Keratinocyte (primary cell): ENCODE measurements at regions not wholly inside any gene's neighbourhood (a gene's known extent, or its start where the extent isn't known, plus 50 kb on each side); places are given as distances from the start of the nearest gene placed in this dataset.
"Not testable (repeated sequence)": the region's sequence is repeated elsewhere in the genome, so short reads cannot be mapped to it uniquely, and the experiment has no call there.

Experiments
- DNase-seq: peaks from one replicate; pipeline ENCODE4 v3.0.0-alpha.2; 2011; ENCODE audit warnings: low read depth, missing footprints, low spot score
- FAIRE-seq: peaks from 2 replicates; lab custom pipeline; 2011; peaks lifted over from hg19 to GRCh38; lab: Jason Lieb, UNC
- H2AFZ ChIP-seq: 2 replicates; pipeline ENCODE4 v1.6.0; 2012; ENCODE audit warnings: low read length, control low read depth, inconsistent platforms; ENCODE audit not compliant: control insufficient read depth
- H3K27ac ChIP-seq: 2 replicates; pipeline ENCODE4 v1.5.1; 2011; ENCODE audit warnings: low read length; ENCODE audit not compliant: control insufficient read depth, insufficient read depth
- H3K27me3 ChIP-seq: 3 replicates; pipeline ENCODE4 v1.6.0; 2011; ENCODE audit warnings: low read length; ENCODE audit not compliant: control insufficient read depth, insufficient read depth; ENCODE audit errors: extremely low read depth
- H3K36me3 ChIP-seq, 2 experiments: 2 replicates in 1 of 2; 3 replicates in 1 of 2; pipeline ENCODE4 v1.5.1; 2011; ENCODE audit warnings: low read length in 2 of 2, mild to moderate bottlenecking in 1 of 2; ENCODE audit not compliant: control insufficient read depth in 2 of 2, insufficient read depth in 2 of 2; ENCODE audit errors: extremely low read depth in 1 of 2
- H3K4me1 ChIP-seq: 3 replicates; pipeline ENCODE4 v1.5.1; 2011; ENCODE audit warnings: low read length; ENCODE audit not compliant: control insufficient read depth, insufficient read depth; ENCODE audit errors: extremely low read depth
- H3K4me2 ChIP-seq: 3 replicates; pipeline ENCODE4 v1.6.0; 2011; ENCODE audit warnings: low read depth, low read length; ENCODE audit not compliant: control insufficient read depth, insufficient read depth; ENCODE audit errors: extremely low read depth
- H3K4me3 ChIP-seq, 3 experiments: fragments of 200-600 bp in 1 of 3; sonication (generic) in 1 of 3; 2 replicates in 2 of 3; 3 replicates in 1 of 3; pipeline ENCODE4 v1.5.1; 2011 to 2016; ENCODE audit warnings: low read length in 3 of 3, mild to moderate bottlenecking in 3 of 3, control low read depth in 2 of 3, inconsistent platforms in 1 of 3, low read depth in 1 of 3, mixed read lengths in 1 of 3, mixed run types in 1 of 3, moderate library complexity in 1 of 3; ENCODE audit not compliant: control insufficient read depth in 2 of 3, insufficient read depth in 2 of 3; ENCODE audit errors: extremely low read depth in 1 of 3
- H3K79me2 ChIP-seq: 2 replicates; pipeline ENCODE4 v1.6.0; 2012; ENCODE audit warnings: low read length; ENCODE audit not compliant: control insufficient read depth, insufficient read depth
- H3K9ac ChIP-seq: 3 replicates; pipeline ENCODE4 v1.6.0; 2011; ENCODE audit warnings: low read length; ENCODE audit not compliant: control insufficient read depth, insufficient read depth; ENCODE audit errors: extremely low read depth
- H3K9me1 ChIP-seq: 3 replicates; pipeline ENCODE4 v1.6.0; 2011; ENCODE audit warnings: low read length; ENCODE audit not compliant: control insufficient read depth, insufficient read depth; ENCODE audit errors: extremely low read depth
- H3K9me3 ChIP-seq: 2 replicates; pipeline ENCODE4 v1.5.1; 2012; ENCODE audit warnings: low read depth, low read length; ENCODE audit not compliant: control insufficient read depth
- H4K20me1 ChIP-seq: 3 replicates; pipeline ENCODE4 v1.6.0; 2011; ENCODE audit warnings: low read length; ENCODE audit not compliant: control insufficient read depth, insufficient read depth; ENCODE audit errors: extremely low read depth
- CTCF ChIP-seq, 3 experiments: IDR thresholded peaks in 1 of 3; conservative IDR thresholded peaks in 1 of 3; optimal IDR thresholded peaks in 1 of 3; 2 replicates in 2 of 3; 3 replicates in 1 of 3; pipeline versions ENCODE3 to v1.5.1; 2011; ENCODE audit warnings: low read length in 3 of 3, mild to moderate bottlenecking in 3 of 3, moderate library complexity in 2 of 3, control low read depth in 1 of 3, inconsistent platforms in 1 of 3; ENCODE audit not compliant: insufficient read depth in 2 of 3; ENCODE audit errors: extremely low read depth in 1 of 3
- EZH2 ChIP-seq: IDR thresholded peaks from one replicate; pipeline ENCODE4 v1.6.1; 2012; ENCODE audit warnings: inconsistent platforms, mild to moderate bottlenecking, low read length, moderate library complexity
- dilution Hi-C: fragments of 300-500 bp; cut with MboI; formaldehyde crosslinking; loops from one replicate; pipeline ENCODE4 v1.7.0; 2020; ENCODE audit warnings: low sequenced_read_pairs; ENCODE audit not compliant: extremely low pct_ligation_motif_present

GRCh38 chr6:71681234-71681867 is 205.0 kb upstream of the RIMS1 start:
- no peaks in the 10 kb centered on the region for H3K27me3 ChIP-seq
- H3K9me1 ChIP-seq = no peaks in the 10 kb centered on the region
- DNase-seq (no peak), FAIRE-seq (no peak)
- no peaks in the 10 kb centered on the region for H3K36me3 ChIP-seq
- no peak for TF ChIP-seq CTCF (optimal IDR thresholded peaks at IDR 0.05 in 1 of 3, IDR thresholded peaks at IDR 0.05 in 1 of 3, conservative IDR thresholded peaks at IDR 0.05 in 1 of 3; ENCODE audit: extremely low read depth in 1 of 3, insufficient read depth in 2 of 3, low read length in 3 of 3)
- TF ChIP-seq EZH2 = no peak
- no peak overlapping the region for H3K9ac ChIP-seq
- H2AFZ ChIP-seq = no peak overlapping the region
- H3K4me2 ChIP-seq = no peak overlapping the region
- H3K27ac ChIP-seq = no peak overlapping the region
- no peaks in the 10 kb centered on the region for H3K4me1 ChIP-seq
- dilution Hi-C loops = no loop called here
- no peak overlapping the region for H3K4me3 ChIP-seq
- H4K20me1 ChIP-seq = no peaks in the 10 kb centered on the region
- H3K79me2 ChIP-seq = no peaks in the 10 kb centered on the region
- no peaks in the 10 kb centered on the region for H3K9me3 ChIP-seq

- H3K4me1 ChIP-seq, H3K9ac ChIP-seq, dilution Hi-C loops, H3K79me2 ChIP-seq, H3K4me2 ChIP-seq, H3K9me3 ChIP-seq, DNase-seq, H3K27ac ChIP-seq, H2AFZ ChIP-seq, H3K36me3 ChIP-seq, FAIRE-seq, H4K20me1 ChIP-seq, H3K27me3 ChIP-seq, H3K9me1 ChIP-seq, H3K4me3 ChIP-seq: not testable (repeated sequence)
These were observed 200.2 kb upstream of the RIMS1 start for GRCh38 chr6:71686021-71686677.
